SK-N-MC (cell line): ENCODE measurements at regions not wholly inside any gene's neighbourhood (a gene's known extent, or its start where the extent isn't known, plus 50 kb on each side); places are given as distances from the start of the nearest gene placed in this dataset.

Experiments used
- DNase-seq: peaks from one replicate; pipeline ENCODE4 v3.0.0-alpha.2; 2011; ENCODE audit warnings: low read depth, low spot score
- H3K27ac ChIP-seq: fragments of 200-600 bp; sonication (generic); 2 replicates; pipeline ENCODE4 v1.5.1; 2016; ENCODE audit warnings: mixed run types
- H3K36me3 ChIP-seq: fragments of 200-600 bp; sonication (generic); 2 replicates; pipeline ENCODE4 v1.6.1; 2017; ENCODE audit warnings: antibody characterized with exemption, low read length, mixed read lengths; ENCODE audit not compliant: insufficient read depth
- H3K4me3 ChIP-seq: fragments of 200-600 bp; sonication (generic); 2 replicates; pipeline ENCODE4 v1.5.1; 2016
- H3K9ac ChIP-seq: fragments of 200-600 bp; sonication (generic); 2 replicates; pipeline ENCODE4 v1.8.0; 2017; ENCODE audit warnings: mixed run types, mixed read lengths; ENCODE audit not compliant: insufficient read length
- H3K9me3 ChIP-seq: fragments of 200-600 bp; sonication (generic); 2 replicates; pipeline ENCODE4 v1.6.1; 2017; ENCODE audit warnings: low read depth, mild to moderate bottlenecking, antibody characterized with exemption, low read length, moderate library complexity, mixed read lengths
- EZH2 ChIP-seq: fragments of 200-600 bp; sonication (generic); IDR thresholded peaks from one replicate; pipeline ENCODE4 v1.6.1; 2017; ENCODE audit warnings: antibody characterized with exemption
- FOXP2 ChIP-seq: optimal IDR thresholded peaks from 2 replicates; pipeline ENCODE3; 2011; ENCODE audit warnings: mild to moderate bottlenecking, moderate library complexity; ENCODE audit not compliant: insufficient read depth; ENCODE audit errors: extremely low read length, control extremely low read depth
- POLR2AphosphoS5 ChIP-seq: IDR thresholded peaks from 2 replicates; pipeline ENCODE4 v1.6.1; 2012; ENCODE audit warnings: mild to moderate bottlenecking, low read depth, low read length, borderline replicate concordance

- H3K4me3 ChIP-seq: no peak overlapping the region
- DNase-seq: no peak
- H3K9me3 ChIP-seq: no peaks in the 10 kb centered on the region
- H3K9ac ChIP-seq: no peak overlapping the region
- no peak overlapping the region for H3K27ac ChIP-seq
- no peaks in the 10 kb centered on the region for H3K36me3 ChIP-seq
- no peak for TF ChIP-seq POLR2AphosphoS5
- TF ChIP-seq FOXP2: no peak
- no peak for TF ChIP-seq EZH2
Measured at GRCh38 chr3:61444782-61445181, 116.6 kb upstream of the PTPRG start.

- H3K36me3 ChIP-seq: no peaks in the 10 kb centered on the region
- no peak for TF ChIP-seq FOXP2
- TF ChIP-seq EZH2: no peak
- no peak for TF ChIP-seq POLR2AphosphoS5
- no peak overlapping the region for H3K4me3 ChIP-seq
- no peak overlapping the region for H3K27ac ChIP-seq
- H3K9me3 ChIP-seq: no peaks in the 10 kb centered on the region
- H3K9ac ChIP-seq: no peak overlapping the region
- no peak for DNase-seq
Measured at GRCh38 chr3:61445924-61446323, 115.4 kb upstream of the PTPRG start.

- no peak overlapping the region for H3K9ac ChIP-seq
- H3K9me3 ChIP-seq: no peaks in the 10 kb centered on the region
- no peak overlapping the region for H3K4me3 ChIP-seq
- no peak for DNase-seq
- no peaks in the 10 kb centered on the region for H3K36me3 ChIP-seq
- TF ChIP-seq POLR2AphosphoS5 (no peak), FOXP2 (no peak), EZH2 (no peak)
- no peak overlapping the region for H3K27ac ChIP-seq
Measured at GRCh38 chr3:61446341-61446740, 115.0 kb upstream of the PTPRG start.

- no peak overlapping the region for H3K27ac ChIP-seq
- no peak for DNase-seq
- H3K36me3 ChIP-seq: no peaks in the 10 kb centered on the region
- TF ChIP-seq POLR2AphosphoS5 (no peak), EZH2 (no peak), FOXP2 (no peak)
- no peak overlapping the region for H3K9ac ChIP-seq
- no peaks in the 10 kb centered on the region for H3K9me3 ChIP-seq
- H3K4me3 ChIP-seq: no peak overlapping the region
Measured at GRCh38 chr3:61448378-61448777, 113.0 kb upstream of the PTPRG start.

GRCh38 chr3:61449327-61450040, 111.9 kb upstream of the PTPRG start:
- no peak overlapping the region for H3K9ac ChIP-seq
- no peak overlapping the region for H3K4me3 ChIP-seq
- H3K9me3 ChIP-seq: no peaks in the 10 kb centered on the region
- no peak overlapping the region for H3K27ac ChIP-seq
- TF ChIP-seq EZH2: no peak
- no peak for DNase-seq
- no peaks in the 10 kb centered on the region for H3K36me3 ChIP-seq

- H3K9me3 ChIP-seq: no peaks in the 10 kb centered on the region
- no peak overlapping the region for H3K27ac ChIP-seq
- no peak overlapping the region for H3K4me3 ChIP-seq
- H3K36me3 ChIP-seq: no peaks in the 10 kb centered on the region
- no peak for DNase-seq
- TF ChIP-seq POLR2AphosphoS5 (no peak), EZH2 (no peak), FOXP2 (no peak)
- no peak overlapping the region for H3K9ac ChIP-seq
Measured at GRCh38 chr3:61450866-61451265, 110.5 kb upstream of the PTPRG start.

- Histone ChIP-seq H3K9ac (no peak overlapping the region), H3K27ac (no peak overlapping the region), H3K4me3 (no peak overlapping the region), H3K9me3 (no peaks in the 10 kb centered on the region), H3K36me3 (no peaks in the 10 kb centered on the region)
- DNase-seq: no peak
- TF ChIP-seq EZH2 (no peak), POLR2AphosphoS5 (no peak), FOXP2 (no peak)
Measured at GRCh38 chr3:61451841-61452240, 109.5 kb upstream of the PTPRG start.

- DNase-seq: no peak
- Histone ChIP-seq H3K4me3 (no peak overlapping the region), H3K27ac (no peak overlapping the region), H3K9me3 (no peaks in the 10 kb centered on the region), H3K9ac (no peak overlapping the region), H3K36me3 (no peaks in the 10 kb centered on the region)
- no peak for TF ChIP-seq EZH2
- no peak for TF ChIP-seq POLR2AphosphoS5
- TF ChIP-seq FOXP2: no peak
Measured at GRCh38 chr3:61452535-61453090, 108.8 kb upstream of the PTPRG start.

GRCh38 chr3:61454006-61454585, 107.3 kb upstream of the PTPRG start:
- TF ChIP-seq EZH2 (no peak), POLR2AphosphoS5 (no peak), FOXP2 (no peak)
- H3K27ac ChIP-seq: no peak overlapping the region
- H3K4me3 ChIP-seq: no peak overlapping the region
- no peak overlapping the region for H3K9ac ChIP-seq
- no peaks in the 10 kb centered on the region for H3K9me3 ChIP-seq
- H3K36me3 ChIP-seq: no peaks in the 10 kb centered on the region
- DNase-seq: no peak
